Brain microvascular endothelial cell (primary cell): ENCODE measurements at regions not wholly inside any gene's neighbourhood (a gene's known extent, or its start where the extent isn't known, plus 50 kb on each side); places are given as distances from the start of the nearest gene placed in this dataset.

Experiments used
- DNase-seq: peaks from one replicate; pipeline ENCODE4 v3.0.0-alpha.2; 2020
- H3K27ac ChIP-seq: fragments of 250-450 bp; sonication (Bioruptor Pico); 2 replicates; pipeline ENCODE4 v1.5.1; 2020; ENCODE audit warnings: mild to moderate bottlenecking, moderate library complexity
- H3K27me3 ChIP-seq: fragments of 250-450 bp; sonication (Bioruptor Pico); replicated peaks from 2 replicates; pipeline ENCODE4 v1.5.1; 2020; ENCODE audit warnings: mild to moderate bottlenecking
- H3K36me3 ChIP-seq: fragments of 250-450 bp; sonication (Bioruptor Pico); replicated peaks from 2 replicates; pipeline ENCODE4 v1.5.1; 2020; ENCODE audit warnings: mild to moderate bottlenecking
- H3K4me3 ChIP-seq: 2 replicates; pipeline ENCODE4 v1.5.1; 2011; ENCODE audit warnings: low read depth, mild to moderate bottlenecking, control low read depth, low read length, moderate library complexity
- in situ Hi-C: cut with HindIII; loops from 2 replicates; pipeline ENCODE4 v1.10.0; 2017; ENCODE audit warnings: low sequenced_read_pairs, low pct_ligation_motif_present
- TF ChIP-seq, protein P1 (sequence below): IDR thresholded peaks from 2 replicates; pipeline ENCODE4 v1.5.1; 2011; ENCODE audit warnings: low read depth, mild to moderate bottlenecking, moderate library complexity, low read length, control low read depth, inconsistent platforms; ENCODE audit errors: missing control alignments

DNA sequence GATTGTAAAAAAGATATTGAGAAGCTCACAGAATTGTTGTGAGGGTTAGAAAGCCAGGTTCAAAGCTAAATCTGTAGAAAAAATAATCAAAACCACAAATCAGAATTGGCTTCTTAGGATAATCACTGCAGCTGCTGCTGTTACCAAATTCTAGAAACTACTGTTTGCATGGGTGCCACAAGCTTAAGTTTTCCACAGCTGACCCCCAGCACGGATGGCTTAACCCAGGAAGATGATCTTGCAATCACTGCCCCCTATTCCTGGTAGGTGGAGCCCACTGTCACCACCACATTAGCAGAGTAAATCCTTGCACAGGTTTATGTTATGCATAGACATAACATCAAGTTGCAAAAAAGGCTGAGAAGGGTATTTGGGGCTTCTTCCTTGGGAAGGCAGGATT lies 877.8 kb upstream of the ADGRL2 start:
- Histone ChIP-seq H3K36me3 (no peaks in the 10 kb centered on the region), H3K27me3 (no peaks in the 10 kb centered on the region), H3K4me3 (no peak overlapping the region), H3K27ac (no peak overlapping the region)
- DNase-seq = no peak
- TF ChIP-seq, protein P1, sequence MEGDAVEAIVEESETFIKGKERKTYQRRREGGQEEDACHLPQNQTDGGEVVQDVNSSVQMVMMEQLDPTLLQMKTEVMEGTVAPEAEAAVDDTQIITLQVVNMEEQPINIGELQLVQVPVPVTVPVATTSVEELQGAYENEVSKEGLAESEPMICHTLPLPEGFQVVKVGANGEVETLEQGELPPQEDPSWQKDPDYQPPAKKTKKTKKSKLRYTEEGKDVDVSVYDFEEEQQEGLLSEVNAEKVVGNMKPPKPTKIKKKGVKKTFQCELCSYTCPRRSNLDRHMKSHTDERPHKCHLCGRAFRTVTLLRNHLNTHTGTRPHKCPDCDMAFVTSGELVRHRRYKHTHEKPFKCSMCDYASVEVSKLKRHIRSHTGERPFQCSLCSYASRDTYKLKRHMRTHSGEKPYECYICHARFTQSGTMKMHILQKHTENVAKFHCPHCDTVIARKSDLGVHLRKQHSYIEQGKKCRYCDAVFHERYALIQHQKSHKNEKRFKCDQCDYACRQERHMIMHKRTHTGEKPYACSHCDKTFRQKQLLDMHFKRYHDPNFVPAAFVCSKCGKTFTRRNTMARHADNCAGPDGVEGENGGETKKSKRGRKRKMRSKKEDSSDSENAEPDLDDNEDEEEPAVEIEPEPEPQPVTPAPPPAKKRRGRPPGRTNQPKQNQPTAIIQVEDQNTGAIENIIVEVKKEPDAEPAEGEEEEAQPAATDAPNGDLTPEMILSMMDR = no peak
- in situ Hi-C loops = no loop called here

DNA sequence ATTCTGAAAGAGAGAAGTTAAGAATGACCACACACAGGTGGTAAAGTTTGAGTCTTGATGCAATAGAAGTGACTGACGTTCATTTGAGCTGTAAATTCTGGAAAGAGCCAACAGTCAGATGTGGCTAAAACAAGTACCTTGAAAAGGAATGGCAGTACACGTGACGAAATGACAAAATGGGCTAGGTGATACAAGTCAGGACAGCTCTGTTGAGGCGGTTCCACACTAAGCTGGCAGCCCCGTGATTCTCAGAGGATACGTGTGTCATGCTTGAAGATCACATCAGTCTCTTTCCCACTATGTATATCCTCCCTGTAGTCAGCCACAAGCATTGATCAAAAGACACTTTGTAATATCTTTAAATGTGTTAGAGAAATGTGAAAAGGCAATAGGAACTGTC lies 881.3 kb upstream of the ADGRL2 start:
- Histone ChIP-seq H3K4me3 (no peak overlapping the region), H3K27ac (no peak overlapping the region), H3K36me3 (no peaks in the 10 kb centered on the region), H3K27me3 (no peaks in the 10 kb centered on the region)
- TF ChIP-seq, protein P1 = no peak
- DNase-seq = no peak
- in situ Hi-C loops = no loop called here

DNA sequence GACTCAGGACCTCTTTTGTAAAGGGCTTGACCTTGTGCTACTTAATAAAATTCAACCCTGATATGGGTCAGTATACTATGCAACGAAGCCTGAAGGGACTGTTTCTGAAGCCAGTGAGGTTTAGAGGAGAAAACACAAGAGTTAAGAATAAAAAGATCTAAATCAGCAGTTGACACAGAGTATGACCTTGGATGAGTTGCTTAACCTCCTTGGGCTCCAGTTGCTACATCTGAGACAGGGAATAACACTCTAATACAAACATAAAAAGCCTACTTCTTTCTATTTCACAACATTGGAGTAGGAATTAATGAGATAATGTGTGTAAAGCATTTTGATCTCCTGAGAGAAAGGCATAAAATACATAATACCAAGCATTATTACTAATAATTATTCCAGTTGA lies 882.4 kb upstream of the ADGRL2 start:
- TF ChIP-seq, protein P1 = no peak
- no peak overlapping the region for H3K27ac ChIP-seq
- H3K27me3 ChIP-seq = no peaks in the 10 kb centered on the region
- in situ Hi-C loops = no loop called here
- no peaks in the 10 kb centered on the region for H3K36me3 ChIP-seq
- H3K4me3 ChIP-seq = no peak overlapping the region
- DNase-seq = no peak

DNA sequence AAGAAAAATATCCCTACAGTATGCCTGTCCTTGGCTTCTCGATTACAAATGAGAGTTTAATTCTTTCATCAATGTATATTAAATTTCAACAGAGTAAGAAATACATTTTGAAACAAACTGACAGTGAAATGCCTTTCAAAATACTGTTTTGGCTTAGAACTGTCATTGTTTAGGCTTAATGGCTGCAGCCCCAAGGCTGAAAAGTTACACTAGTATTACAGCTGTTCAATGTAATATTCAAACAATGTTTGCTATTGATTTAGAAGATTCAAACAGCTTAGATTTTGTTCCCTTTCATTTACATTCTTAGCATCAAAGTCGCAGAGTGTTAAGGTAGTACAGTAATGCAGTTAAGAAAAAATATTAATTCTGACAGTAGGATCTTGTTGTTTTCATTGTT lies 882.9 kb upstream of the ADGRL2 start:
- DNase-seq = no peak
- H3K27me3 ChIP-seq = no peaks in the 10 kb centered on the region
- in situ Hi-C loops = no loop called here
- TF ChIP-seq, protein P1 = no peak
- H3K36me3 ChIP-seq = no peaks in the 10 kb centered on the region
- no peak overlapping the region for H3K4me3 ChIP-seq
- H3K27ac ChIP-seq = no peak overlapping the region

DNA sequence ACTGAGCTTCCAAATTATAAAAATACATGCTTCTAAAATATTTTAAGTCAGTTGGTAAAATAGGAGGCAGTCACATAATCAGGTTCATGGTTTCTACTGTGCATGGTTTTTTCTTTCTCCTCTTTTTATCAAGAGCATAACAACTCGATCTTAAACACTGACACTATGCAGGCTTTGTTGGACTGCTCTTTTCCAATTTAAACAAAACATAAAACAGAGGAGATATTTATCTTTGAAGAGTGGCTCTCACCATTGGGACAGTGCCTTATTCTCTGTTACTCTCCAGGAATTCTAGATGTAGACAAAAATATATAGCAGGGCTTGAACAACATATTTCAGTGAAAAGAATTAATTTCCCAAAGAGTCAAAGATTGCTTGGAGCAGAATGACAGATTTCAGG lies 883.5 kb upstream of the ADGRL2 start:
- Histone ChIP-seq H3K27me3 (no peaks in the 10 kb centered on the region), H3K36me3 (no peaks in the 10 kb centered on the region), H3K4me3 (no peak overlapping the region), H3K27ac (no peak overlapping the region)
- in situ Hi-C loops = no loop called here
- DNase-seq = no peak
- TF ChIP-seq, protein P1 = no peak

DNA sequence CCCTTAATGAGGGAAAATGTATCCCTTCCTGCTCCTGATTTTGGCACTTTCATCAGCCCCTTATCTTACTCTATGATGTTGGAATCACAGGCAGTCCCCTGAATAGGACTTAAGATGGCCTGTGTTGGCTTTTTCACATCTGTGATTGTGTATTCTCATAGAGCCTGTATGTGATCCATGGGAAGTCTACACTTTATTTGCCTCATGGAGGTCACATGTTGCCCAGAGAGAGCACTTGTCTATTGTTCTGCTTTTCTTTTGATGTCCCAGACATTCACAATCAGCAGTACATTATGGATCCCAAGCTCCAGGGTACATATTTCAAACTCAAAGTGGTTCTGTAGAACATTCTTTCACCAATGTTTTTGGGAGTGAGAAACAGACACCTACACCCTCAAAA lies 885.2 kb upstream of the ADGRL2 start:
- in situ Hi-C loops = no loop called here
- Histone ChIP-seq H3K27ac (no peak overlapping the region), H3K36me3 (no peaks in the 10 kb centered on the region), H3K27me3 (no peaks in the 10 kb centered on the region), H3K4me3 (no peak overlapping the region)
- DNase-seq = no peak
- TF ChIP-seq, protein P1 = no peak
